ENCODE measurements at regions not wholly inside any gene's neighbourhood (a gene's known extent, or its start where the extent isn't known, plus 50 kb on each side); places are given as distances from the start of the nearest gene placed in this dataset.

GRCh38 chr14:83047059-83047830 is 1513.6 kb upstream of the SEL1L start:
- Histone ChIP-seq H3K4me3 (no peak overlapping the region), H3K4me2 (no peak overlapping the region), H3K36me3 (ENCODE audit: insufficient read depth) (no peaks in the 10 kb centered on the region), H3K79me2 (replicated peaks; ENCODE audit: insufficient read depth) (no peaks in the 10 kb centered on the region), H2AFZ (peak overlapping the region; percentile 29; the same call in 1 of the 2 replicates), H3K27me3 (ENCODE audit: insufficient read depth) (no peaks in the 10 kb centered on the region), H3K4me1 (ENCODE audit: insufficient read depth) (no peaks in the 10 kb centered on the region), H4K20me1 (replicated peaks; ENCODE audit: insufficient read depth) (no peaks in the 10 kb centered on the region), H3K9me2 (ENCODE audit: insufficient read depth) (peaks cover 6% of the 10 kb centered on the region), H3K27ac (ENCODE audit: low read depth) (no peak overlapping the region), H3F3A (replicated peaks; ENCODE audit: low read depth) (no peaks in the 10 kb centered on the region)
- peaks cover 3% of the 10 kb centered on the region; the same call in 1 of the 3 replicates for H3K9me3 Mint-ChIP-seq
- H3K4me3 Mint-ChIP-seq: no peak overlapping the region
- ATAC-seq (no peak), DNase-seq (ENCODE audit: low spot score) (no peak)
- peaks cover 3% of the 10 kb centered on the region for H3K27me3 Mint-ChIP-seq (ENCODE audit: insufficient read depth, low read depth, poor library complexity)
- no peak for TF ChIP-seq EZH2phosphoT487 (IDR thresholded peaks at IDR 0.05; ENCODE audit: unreplicated experiment)
- TF ChIP-seq ZNF462 (CRISPR knock-in tag; IDR thresholded peaks at IDR 0.05): no peak
- no peak for TF ChIP-seq EZH2 (IDR thresholded peaks at IDR 0.05; ENCODE audit: low read depth, unreplicated experiment)
- no peak for TF ChIP-seq ETS1 (IDR thresholded peaks at IDR 0.05)
- TF ChIP-seq ZNF331 (CRISPR knock-in tag; IDR thresholded peaks at IDR 0.05; ENCODE audit: low read depth): no peak
- TF ChIP-seq CREB1 (CRISPR knock-in tag; IDR thresholded peaks at IDR 0.05; ENCODE audit: low read depth): no peak
- TF ChIP-seq ZNF114 (CRISPR knock-in tag; IDR thresholded peaks at IDR 0.05): no peak
- no peak for TF ChIP-seq JUNB (IDR thresholded peaks at IDR 0.05; ENCODE audit: unreplicated experiment)
- TF ChIP-seq NANOG (IDR thresholded peaks at IDR 0.05; ENCODE audit: borderline replicate concordance): no peak
- TF ChIP-seq CTCF (conservative IDR thresholded peaks at IDR 0.05; ENCODE audit: low read depth in 2 of 2): no peak
- TF ChIP-seq REST (IDR thresholded peaks at IDR 0.05; ENCODE audit: unreplicated experiment): no peak
- TF ChIP-seq STAT1 (IDR thresholded peaks at IDR 0.05; ENCODE audit: unreplicated experiment): no peak
- H3K36me3 Mint-ChIP-seq (ENCODE audit: low read depth): no peaks in the 10 kb centered on the region
- no peaks in the 10 kb centered on the region for H3K4me1 Mint-ChIP-seq
- no peak overlapping the region for H3K27ac Mint-ChIP-seq

Data from GM23338 (cell line).